Skeletal muscle satellite cell (primary cell): ENCODE measurements at regions not wholly inside any gene's neighbourhood (a gene's known extent, or its start where the extent isn't known, plus 50 kb on each side); places are given as distances from the start of the nearest gene placed in this dataset.
"Not testable (repeated sequence)": the region's sequence is repeated elsewhere in the genome, so short reads cannot be mapped to it uniquely, and the experiment has no call there.

ENCODE experiments used
- H3K27me3 ChIP-seq: 2 replicates; pipeline ENCODE4 v1.7.0; 2013; ENCODE audit warnings: low read length; ENCODE audit not compliant: control insufficient read depth, insufficient read depth
- H3K36me3 ChIP-seq: 2 replicates; pipeline ENCODE4 v1.7.0; 2013; ENCODE audit warnings: mild to moderate bottlenecking, control low read depth, low read length; ENCODE audit not compliant: insufficient read depth
- H3K4me1 ChIP-seq: 2 replicates; pipeline ENCODE4 v1.7.0; 2013; ENCODE audit warnings: low read length; ENCODE audit not compliant: control insufficient read depth, insufficient read depth
- H3K4me2 ChIP-seq: 2 replicates; pipeline ENCODE4 v1.7.0; 2013; ENCODE audit warnings: mild to moderate bottlenecking, low read length
- H3K4me3 ChIP-seq: 2 replicates; pipeline ENCODE4 v1.7.0; 2013; ENCODE audit warnings: low read length
- H3K9ac ChIP-seq: 2 replicates; pipeline ENCODE4 v1.7.0; 2013; ENCODE audit warnings: mild to moderate bottlenecking, low read depth, low read length, moderate library complexity
- H3K9me3 ChIP-seq: replicated peaks from 2 replicates; pipeline ENCODE4 v1.7.0; 2013; ENCODE audit warnings: mild to moderate bottlenecking, control low read depth, low read length

DNA sequence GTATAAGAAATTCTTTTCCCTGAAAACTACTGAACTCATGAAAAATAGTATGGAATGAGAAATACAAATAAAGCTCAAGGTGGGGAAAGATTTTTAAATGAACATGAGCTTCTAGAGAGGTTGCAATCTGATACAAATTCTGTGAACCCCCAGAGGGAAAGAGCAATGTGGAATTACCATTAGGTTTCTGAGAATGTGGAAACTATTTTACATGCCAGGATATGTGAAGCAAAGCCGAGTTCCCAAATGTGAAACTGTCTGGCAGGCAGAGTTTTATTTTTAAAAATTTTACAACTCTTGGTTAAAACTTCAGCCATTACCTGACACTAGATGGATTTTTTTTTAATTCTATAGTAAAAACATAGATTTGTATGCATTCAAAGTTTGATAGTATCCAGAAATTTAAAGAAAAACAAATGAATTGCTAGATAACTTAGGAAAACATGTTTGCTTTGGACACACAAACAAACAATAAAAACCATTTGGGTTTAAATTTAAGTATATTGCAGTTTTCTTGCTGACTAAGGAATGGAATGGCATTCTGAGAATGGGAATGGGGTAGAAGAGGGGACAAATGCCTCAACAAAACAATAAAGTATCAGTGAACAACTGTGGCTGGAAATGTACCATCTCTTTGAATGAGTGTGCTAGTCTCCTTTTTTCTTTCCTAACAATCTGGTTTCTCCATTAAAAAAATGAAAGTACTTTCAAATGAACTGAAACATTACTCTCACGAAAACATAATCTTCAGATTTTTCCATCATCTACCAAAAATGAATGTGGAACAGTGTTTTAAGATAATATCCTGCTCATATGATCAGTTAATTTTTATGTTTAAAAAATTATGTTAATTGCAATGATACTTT is 99.6 kb downstream of the PCDH18 start:
- H3K9ac ChIP-seq, result no peak overlapping the region
- H3K4me3 ChIP-seq, result no peak overlapping the region
- peak overlapping the region; percentile 34 for H3K4me2 ChIP-seq
- H3K4me1 ChIP-seq, result peaks cover 5% of the 10 kb centered on the region
- H3K36me3 ChIP-seq, result no peaks in the 10 kb centered on the region
- H3K27me3 ChIP-seq, result no peaks in the 10 kb centered on the region
- H3K9me3 ChIP-seq, result no peaks in the 10 kb centered on the region

DNA sequence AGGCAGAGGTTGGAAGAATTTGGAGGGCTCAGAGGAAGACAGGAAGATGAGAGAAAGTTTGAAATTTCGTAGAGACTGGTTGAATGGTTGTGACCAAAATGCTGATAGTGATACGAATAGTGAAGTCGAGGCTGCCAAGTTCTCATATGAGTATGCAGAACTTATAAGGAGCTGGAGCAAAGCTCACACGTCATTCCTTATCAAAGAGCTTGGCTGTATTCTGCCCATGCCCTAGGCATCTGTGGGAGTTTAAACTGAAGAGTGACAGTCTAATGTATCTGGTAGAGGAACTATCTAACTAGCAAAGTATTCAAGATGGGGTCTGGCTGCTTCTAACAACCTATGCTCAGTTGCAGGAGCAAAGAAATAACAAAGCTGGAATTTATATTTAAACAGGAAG is 102.1 kb downstream of the PCDH18 start:
- H3K9ac ChIP-seq, result no peak overlapping the region
- peaks cover 5% of the 10 kb centered on the region for H3K4me1 ChIP-seq
- H3K27me3 ChIP-seq, result no peaks in the 10 kb centered on the region
- no peaks in the 10 kb centered on the region for H3K9me3 ChIP-seq
- H3K4me3 ChIP-seq, result no peak overlapping the region
- H3K36me3 ChIP-seq, result no peaks in the 10 kb centered on the region
- no peak overlapping the region for H3K4me2 ChIP-seq

DNA sequence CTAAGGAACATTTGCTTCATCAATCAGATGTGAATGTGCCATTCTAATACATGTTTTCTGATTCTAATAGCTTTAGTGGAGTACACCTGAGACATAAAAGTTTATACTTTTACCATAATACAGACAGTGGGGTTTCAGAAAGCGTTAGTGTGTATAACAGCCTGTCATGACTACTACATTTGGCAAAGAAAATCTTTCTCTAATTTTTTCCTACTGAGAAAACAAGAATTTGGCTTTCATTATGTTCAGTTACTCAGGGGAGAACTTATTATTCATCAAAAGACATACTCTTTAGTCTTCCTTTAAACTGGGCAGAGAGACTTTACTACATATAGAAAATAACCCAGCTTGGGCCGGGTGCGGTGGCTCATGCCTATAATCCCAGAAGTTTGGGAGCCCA is 104.9 kb downstream of the PCDH18 start:
- no peak overlapping the region for H3K9ac ChIP-seq

DNA sequence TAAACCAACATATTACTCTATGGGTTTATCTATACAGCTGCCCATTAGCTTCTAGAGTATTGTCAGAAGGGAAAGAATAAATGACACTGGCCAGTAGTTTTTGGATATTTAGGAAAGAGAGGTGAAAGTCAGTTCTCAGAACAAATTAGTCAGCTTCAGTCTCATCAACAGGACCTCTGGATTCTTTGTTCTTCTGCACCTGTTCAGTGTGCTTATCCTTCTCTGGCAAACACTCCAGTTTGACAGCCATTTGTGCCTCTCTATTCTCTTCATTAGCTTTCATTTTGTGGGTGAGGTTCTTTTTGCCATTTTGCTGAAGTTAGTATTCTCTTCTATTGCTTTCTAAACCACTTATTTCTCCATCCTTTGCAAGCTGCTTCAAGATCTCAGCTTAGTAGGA is 107.0 kb downstream of the PCDH18 start:
- no peaks in the 10 kb centered on the region for H3K36me3 ChIP-seq

More for the DNA sequence above, 104.9 kb downstream of the PCDH18 start:
- no peak overlapping the region for H3K4me2 ChIP-seq
- H3K36me3 ChIP-seq, result no peaks in the 10 kb centered on the region
- no peaks in the 10 kb centered on the region for H3K4me1 ChIP-seq
- no peaks in the 10 kb centered on the region for H3K9me3 ChIP-seq
- H3K4me3 ChIP-seq, result no peak overlapping the region
- H3K27me3 ChIP-seq, result no peaks in the 10 kb centered on the region

GRCh38 chr4:137422666-137423065 is 109.6 kb downstream of the PCDH18 start:
- Histone ChIP-seq H3K9me3 (no peaks in the 10 kb centered on the region), H3K9ac (no peak overlapping the region), H3K4me1 (no peaks in the 10 kb centered on the region), H3K4me3 (no peak overlapping the region), H3K4me2 (no peak overlapping the region), H3K27me3 (no peaks in the 10 kb centered on the region), H3K36me3 (no peaks in the 10 kb centered on the region)

More for the DNA sequence above, 107.0 kb downstream of the PCDH18 start:
- Histone ChIP-seq H3K27me3 (no peaks in the 10 kb centered on the region), H3K4me3 (no peak overlapping the region), H3K9me3 (no peaks in the 10 kb centered on the region), H3K4me1 (no peaks in the 10 kb centered on the region), H3K4me2 (no peak overlapping the region), H3K9ac (no peak overlapping the region)

DNA sequence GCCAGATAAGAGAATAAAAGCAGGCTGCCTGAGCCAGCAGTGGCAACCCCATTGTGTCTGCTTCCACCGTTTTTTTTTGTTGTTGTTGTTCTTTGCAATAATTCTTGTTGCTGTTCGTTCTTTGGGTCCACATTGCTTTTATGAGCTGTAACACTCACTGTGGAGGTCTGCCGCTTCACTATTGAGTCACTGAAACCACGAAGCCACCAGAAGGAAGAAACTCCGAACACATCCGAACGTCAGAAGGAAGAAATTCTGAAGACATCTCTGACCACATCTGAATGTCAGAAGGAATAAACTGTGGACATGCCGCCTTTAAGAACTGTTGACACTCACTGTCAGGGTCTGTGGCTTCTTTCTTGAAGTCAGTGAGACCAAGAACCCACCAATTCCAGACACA is 110.5 kb downstream of the PCDH18 start:
- H3K4me2 ChIP-seq, result no peak overlapping the region
- no peaks in the 10 kb centered on the region for H3K36me3 ChIP-seq
- H3K27me3 ChIP-seq, result no peaks in the 10 kb centered on the region
- no peak overlapping the region for H3K9ac ChIP-seq
- H3K9me3 ChIP-seq, result no peaks in the 10 kb centered on the region
- H3K4me3 ChIP-seq, result no peak overlapping the region
- H3K4me1 ChIP-seq, result no peaks in the 10 kb centered on the region

GRCh38 chr4:137420901-137421396 is 111.3 kb downstream of the PCDH18 start:
- H3K36me3 ChIP-seq, result no peaks in the 10 kb centered on the region
- H3K9me3 ChIP-seq, result no peaks in the 10 kb centered on the region
- H3K4me3 ChIP-seq, result no peak overlapping the region
- H3K9ac ChIP-seq, result no peak overlapping the region
- H3K4me2 ChIP-seq, result no peak overlapping the region
- no peaks in the 10 kb centered on the region for H3K4me1 ChIP-seq
- H3K27me3 ChIP-seq, result no peaks in the 10 kb centered on the region

DNA sequence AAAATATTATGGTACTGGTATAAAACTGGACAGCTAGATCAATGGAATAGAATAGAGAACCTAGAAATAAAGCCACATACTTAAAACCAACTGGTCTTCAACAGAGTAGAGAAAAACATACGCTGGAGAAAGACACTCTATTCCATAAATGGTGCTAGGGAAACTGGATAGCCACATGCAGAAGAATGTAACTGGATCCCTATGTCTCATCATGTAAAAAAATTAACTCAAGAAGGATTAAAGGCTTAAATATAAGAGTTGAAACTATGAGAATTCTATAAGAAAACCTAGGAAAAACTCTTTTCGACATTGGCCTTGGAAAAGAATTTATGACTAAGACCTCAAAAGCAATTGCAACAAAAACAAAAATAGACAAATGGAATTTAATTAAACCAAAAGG is 114.6 kb downstream of the PCDH18 start:
- no peaks in the 10 kb centered on the region for H3K36me3 ChIP-seq
- H3K4me2 ChIP-seq, result no peak overlapping the region

GRCh38 chr4:137414802-137415201 is 117.5 kb downstream of the PCDH18 start:
- H3K36me3 ChIP-seq, result no peaks in the 10 kb centered on the region
- no peaks in the 10 kb centered on the region for H3K4me1 ChIP-seq
- H3K4me2 ChIP-seq, result no peak overlapping the region
- H3K9ac ChIP-seq, result no peak overlapping the region
- no peaks in the 10 kb centered on the region for H3K9me3 ChIP-seq
- no peak overlapping the region for H3K4me3 ChIP-seq
- H3K27me3 ChIP-seq, result no peaks in the 10 kb centered on the region

More for the DNA sequence above, 114.6 kb downstream of the PCDH18 start:
- Histone ChIP-seq H3K9me3 (no peaks in the 10 kb centered on the region), H3K4me1 (no peaks in the 10 kb centered on the region), H3K9ac (no peak overlapping the region), H3K27me3 (no peaks in the 10 kb centered on the region), H3K4me3 (no peak overlapping the region)

DNA sequence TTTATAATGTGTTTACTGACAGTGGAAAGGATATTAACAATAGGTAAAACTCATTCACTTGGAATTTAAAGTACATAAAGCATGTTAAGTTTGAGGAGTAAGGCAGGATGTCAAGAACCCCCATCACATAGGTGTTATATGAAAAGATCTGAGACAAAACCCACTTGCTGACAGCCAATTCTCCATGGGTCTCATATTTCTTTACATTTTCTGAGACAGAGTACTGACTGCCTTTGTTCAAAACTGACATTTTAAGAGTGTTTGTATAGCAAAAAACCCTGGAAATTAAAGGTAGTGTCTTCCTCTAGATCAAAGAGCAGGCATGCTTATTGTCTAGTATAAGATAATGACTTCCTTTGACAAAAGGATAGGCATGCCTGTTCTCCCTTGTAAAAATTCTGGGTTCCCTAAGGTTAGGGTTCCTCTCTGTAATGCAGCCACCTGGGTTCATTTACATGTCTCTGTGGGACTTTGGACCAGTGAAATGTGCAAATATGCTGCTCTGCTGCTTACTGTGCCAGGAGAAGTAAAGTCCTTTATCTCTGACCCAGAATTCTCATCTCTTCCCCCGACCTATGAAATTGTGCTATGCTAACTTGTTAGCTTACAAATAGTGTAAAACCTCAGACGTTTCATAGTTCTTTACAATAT is 123.6 kb downstream of the PCDH18 start:
- no peak overlapping the region for H3K4me2 ChIP-seq
- no peaks in the 10 kb centered on the region for H3K27me3 ChIP-seq
- H3K9ac ChIP-seq, result no peak overlapping the region
- H3K4me3 ChIP-seq, result no peak overlapping the region
- H3K36me3 ChIP-seq, result no peaks in the 10 kb centered on the region
- H3K9me3 ChIP-seq, result no peaks in the 10 kb centered on the region
- H3K4me1 ChIP-seq, result no peaks in the 10 kb centered on the region

DNA sequence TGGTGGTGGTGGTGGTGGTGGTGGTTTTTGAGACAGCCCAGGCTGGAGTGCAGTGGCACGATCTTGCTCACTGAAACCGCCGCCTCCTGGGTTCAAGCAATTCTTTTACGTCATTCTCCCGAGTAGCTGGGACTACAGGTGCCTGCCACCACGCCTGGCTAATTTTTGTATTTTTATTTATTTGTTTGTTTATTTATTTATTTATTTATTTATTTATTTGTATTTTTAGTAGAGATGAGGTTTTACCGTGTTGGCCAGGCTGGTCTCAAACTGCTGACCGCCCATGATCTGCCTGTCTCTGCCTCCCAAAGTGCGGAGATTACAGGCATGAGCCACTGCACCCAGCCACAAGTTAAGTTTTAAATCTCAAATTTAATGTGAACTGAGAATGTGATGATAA is 126.5 kb downstream of the PCDH18 start:
- not testable (repeated sequence) for H3K36me3 ChIP-seq, H3K27me3 ChIP-seq, H3K4me3 ChIP-seq, H3K4me2 ChIP-seq, H3K4me1 ChIP-seq, H3K9ac ChIP-seq, H3K9me3 ChIP-seq
